ENCODE measurements at regions not wholly inside any gene's neighbourhood (a gene's known extent, or its start where the extent isn't known, plus 50 kb on each side); places are given as distances from the start of the nearest gene placed in this dataset.

DNA sequence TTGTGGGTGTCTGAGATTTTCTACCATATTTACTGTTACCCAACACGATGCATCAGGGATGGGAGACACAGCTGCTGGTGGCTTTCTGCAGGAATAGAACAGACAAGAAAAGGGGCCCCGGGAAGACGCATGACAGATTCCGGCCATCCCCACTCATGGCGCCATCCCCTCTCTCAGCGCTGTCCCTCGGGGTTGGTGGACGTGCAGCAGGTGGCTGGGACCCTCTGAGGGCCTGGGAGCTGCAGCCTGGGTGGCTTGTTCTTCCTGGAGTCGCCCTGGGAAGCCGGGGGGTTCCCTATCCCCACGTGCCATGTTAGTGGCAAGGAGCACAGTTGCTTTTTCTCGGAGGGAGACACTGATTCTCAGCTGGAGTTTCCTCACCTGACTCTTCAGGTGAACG, 1123.3 kb downstream of the BRD1 start:
- Histone ChIP-seq H4K20me1 (ENCODE audit: insufficient read depth, low read length) (no peaks in the 10 kb centered on the region), H3K4me1 (ENCODE audit: low read length) (no peaks in the 10 kb centered on the region), H3F3A (ENCODE audit: insufficient read depth, low read length) (no peaks in the 10 kb centered on the region), H3K9me2 (replicated peaks; ENCODE audit: insufficient read depth, low read length) (no peaks in the 10 kb centered on the region), H3K9me3 (replicated peaks; ENCODE audit: insufficient read depth, low read length) (no peaks in the 10 kb centered on the region), H3K9ac (ENCODE audit: low read length) (no peak overlapping the region), H2AFZ (ENCODE audit: low read length) (no peak overlapping the region), H3K36me3 (replicated peaks; ENCODE audit: insufficient read depth, low read length) (no peaks in the 10 kb centered on the region), H3K4me3 (ENCODE audit: low read length) (no peak overlapping the region), H3K27ac (ENCODE audit: low read length) (no peak overlapping the region), H3K4me2 (ENCODE audit: low read depth, low read length) (no peak overlapping the region), H3K79me2 (ENCODE audit: low read length) (no peaks in the 10 kb centered on the region; the same call in 1 of the 2 replicates), H3K27me3 (replicated peaks; ENCODE audit: insufficient read depth, low read length) (no peaks in the 10 kb centered on the region)
- no peak for DNase-seq
- TF ChIP-seq EZH2phosphoT487 (IDR thresholded peaks at IDR 0.05; ENCODE audit: low read length) = no peak
- no peak for TF ChIP-seq CTCF (IDR thresholded peaks at IDR 0.05; ENCODE audit: low read length)
- no peak for TF ChIP-seq EZH2 (optimal IDR thresholded peaks at IDR 0.05; ENCODE audit: low read depth, low read length)

- H4K20me1 ChIP-seq (ENCODE audit: insufficient read depth, low read length) = no peaks in the 10 kb centered on the region
- no peaks in the 10 kb centered on the region for H3K9me3 ChIP-seq (replicated peaks; ENCODE audit: insufficient read depth, low read length)
- no peak overlapping the region for H3K4me3 ChIP-seq (ENCODE audit: low read length)
- H3K4me1 ChIP-seq (ENCODE audit: low read length) = no peaks in the 10 kb centered on the region
- no peak overlapping the region for H3K4me2 ChIP-seq (ENCODE audit: low read depth, low read length)
- H3K9me2 ChIP-seq (replicated peaks; ENCODE audit: insufficient read depth, low read length) = no peaks in the 10 kb centered on the region
- H3K27me3 ChIP-seq (replicated peaks; ENCODE audit: insufficient read depth, low read length) = no peaks in the 10 kb centered on the region
- no peaks in the 10 kb centered on the region for H3K36me3 ChIP-seq (replicated peaks; ENCODE audit: insufficient read depth, low read length)
- H3K9ac ChIP-seq (ENCODE audit: low read length) = no peak overlapping the region
- no peaks in the 10 kb centered on the region for H3F3A ChIP-seq (ENCODE audit: insufficient read depth, low read length)
- no peak for DNase-seq
- no peak overlapping the region for H2AFZ ChIP-seq (ENCODE audit: low read length)
- H3K79me2 ChIP-seq (ENCODE audit: low read length) = peaks cover under 1% of the 10 kb centered on the region; the same call in 1 of the 2 replicates
- TF ChIP-seq EZH2 (optimal IDR thresholded peaks at IDR 0.05; ENCODE audit: low read depth, low read length) (no peak), EZH2phosphoT487 (IDR thresholded peaks at IDR 0.05; ENCODE audit: low read length) (no peak), CTCF (IDR thresholded peaks at IDR 0.05; ENCODE audit: low read length) (no peak)
- no peak overlapping the region for H3K27ac ChIP-seq (ENCODE audit: low read length)
Observed at GRCh38 chr22:48703265-48703941, 1124.3 kb downstream of the BRD1 start.

- Histone ChIP-seq H4K20me1 (ENCODE audit: insufficient read depth, low read length) (no peaks in the 10 kb centered on the region), H3K36me3 (replicated peaks; ENCODE audit: insufficient read depth, low read length) (no peaks in the 10 kb centered on the region), H3K79me2 (ENCODE audit: low read length) (peaks cover 5% of the 10 kb centered on the region; the same call in 1 of the 2 replicates), H3K27me3 (replicated peaks; ENCODE audit: insufficient read depth, low read length) (no peaks in the 10 kb centered on the region), H3K9me2 (replicated peaks; ENCODE audit: insufficient read depth, low read length) (no peaks in the 10 kb centered on the region), H3K4me1 (ENCODE audit: low read length) (no peaks in the 10 kb centered on the region), H3K9me3 (replicated peaks; ENCODE audit: insufficient read depth, low read length) (no peaks in the 10 kb centered on the region), H3F3A (ENCODE audit: insufficient read depth, low read length) (no peaks in the 10 kb centered on the region), H3K9ac (ENCODE audit: low read length) (no peak overlapping the region), H2AFZ (ENCODE audit: low read length) (no peak overlapping the region), H3K4me3 (ENCODE audit: low read length) (no peak overlapping the region), H3K4me2 (ENCODE audit: low read depth, low read length) (no peak overlapping the region), H3K27ac (ENCODE audit: low read length) (no peak overlapping the region)
- TF ChIP-seq EZH2 (optimal IDR thresholded peaks at IDR 0.05; ENCODE audit: low read depth, low read length) (no peak), EZH2phosphoT487 (IDR thresholded peaks at IDR 0.05; ENCODE audit: low read length) (no peak), CTCF (IDR thresholded peaks at IDR 0.05; ENCODE audit: low read length) (no peak)
- no peak for DNase-seq
Observed at GRCh38 chr22:48702573-48703264, 1125.0 kb downstream of the BRD1 start.

Data from MM.1S (cell line).